Colonic mucosa (tissue), 4 donors: ENCODE measurements at regions not wholly inside any gene's neighbourhood (a gene's known extent, or its start where the extent isn't known, plus 50 kb on each side); places are given as distances from the start of the nearest gene placed in this dataset.

ENCODE experiments used
- DNase-seq: peaks from one replicate; pipeline ENCODE4 v3.0.0-alpha.2; 2020
- H3K27ac ChIP-seq: fragments of 200-600 bp; one replicate; pipeline ENCODE4 v1.8.0; 2021
- H3K27me3 ChIP-seq: fragments of 200-600 bp; one replicate; pipeline ENCODE4 v1.8.0; 2021
- H3K36me3 ChIP-seq: fragments of 200-600 bp; one replicate; pipeline ENCODE4 v1.8.0; 2021
- H3K4me1 ChIP-seq: fragments of 200-600 bp; one replicate; pipeline ENCODE4 v1.8.0; 2021; ENCODE audit warnings: mild to moderate bottlenecking
- H3K4me3 ChIP-seq: fragments of 200-600 bp; one replicate; pipeline ENCODE4 v1.8.0; 2021
- H3K9ac ChIP-seq, 2 donors: one replicate each; pipeline ENCODE4 v1.7.0; 2013; ENCODE audit warnings: control low read depth in 2 of 2, low read depth in 2 of 2, low read length in 2 of 2
- H3K9me3 ChIP-seq: fragments of 200-600 bp; one replicate; pipeline ENCODE4 v1.8.0; 2021
- CTCF ChIP-seq: fragments of 200-600 bp; IDR thresholded peaks from one replicate; pipeline ENCODE4 v1.8.0; 2022; ENCODE audit warnings: antibody characterized with exemption, mild to moderate bottlenecking
- intact Hi-C: fragments of 100-400 bp; cut with DNase I; formaldehyde crosslinking; loops from one replicate; pipeline ENCODE4 v1.14.1; 2022
- donor health status: healthy.
- donor health status: DM: no; HTN: no; CAD: no.
- donor health status: DM: no; HTN: no; CAD: no.

DNA sequence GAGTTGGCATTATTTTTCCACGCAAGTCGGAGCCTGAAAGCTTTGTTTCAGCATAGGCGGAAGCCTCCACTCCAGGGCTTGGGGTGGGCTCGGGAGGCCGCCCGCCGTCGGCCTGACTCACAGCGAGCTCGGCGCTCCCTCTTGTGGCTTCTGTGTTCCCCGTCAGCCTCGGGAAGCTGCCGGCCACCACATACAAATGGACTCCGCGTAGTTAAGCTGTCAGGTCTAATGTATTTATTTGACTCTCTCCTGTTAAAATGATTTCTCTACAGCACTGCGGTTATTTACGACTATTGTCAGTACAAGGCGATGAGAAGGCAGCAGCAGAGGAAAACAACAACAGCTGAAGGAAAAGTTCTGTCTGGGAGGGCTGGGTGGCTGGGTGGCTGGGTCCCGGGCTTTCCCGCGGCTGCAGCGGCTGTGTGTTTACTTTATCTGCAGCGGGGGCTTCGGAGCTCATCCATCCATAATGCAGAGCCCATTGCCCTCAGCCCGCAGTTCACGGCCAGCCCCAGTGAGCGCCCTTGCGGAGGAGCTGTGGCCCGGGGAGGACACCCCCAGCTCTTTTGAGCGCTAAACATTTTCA is 375.7 kb upstream of the CAMK1G start:
- peak; percentile 71 for TF ChIP-seq CTCF
- H3K4me3 ChIP-seq, result no peak overlapping the region
- peak; percentile 47 for DNase-seq
- H3K9ac ChIP-seq, result no peak overlapping the region
- H3K9me3 ChIP-seq, result no peaks in the 10 kb centered on the region
- peaks cover 4% of the 10 kb centered on the region for H3K4me1 ChIP-seq
- H3K27ac ChIP-seq, result no peak overlapping the region
- intact Hi-C loops, result loop anchor here (5.0 kb wide), 1 partner anchor 555 kb away; no protein-coding TSS in a partner anchor
- peaks cover 3% of the 10 kb centered on the region for H3K27me3 ChIP-seq
- no peaks in the 10 kb centered on the region for H3K36me3 ChIP-seq

DNA sequence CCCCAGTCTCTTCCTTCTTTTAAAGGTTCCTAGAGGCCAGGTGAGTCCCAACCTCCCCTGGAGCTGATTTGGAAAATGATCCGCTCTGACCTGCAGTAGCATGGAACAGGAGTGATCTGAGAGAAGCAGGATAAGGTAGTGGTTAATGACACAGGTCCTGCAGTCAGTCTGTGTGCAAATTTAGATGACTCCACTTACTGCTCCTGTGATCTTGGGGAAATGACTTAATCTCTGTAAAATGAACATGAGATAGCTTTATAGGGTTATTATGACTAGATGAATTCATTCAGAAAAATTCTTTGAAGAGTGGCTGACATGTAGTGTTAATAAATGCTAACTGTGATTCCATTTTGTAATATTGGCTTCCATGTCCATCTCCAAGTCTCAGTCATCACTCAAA is 374.9 kb upstream of the CAMK1G start:
- no peak for DNase-seq
- Histone ChIP-seq H3K4me1 (peaks cover 4% of the 10 kb centered on the region), H3K9ac (no peak overlapping the region), H3K27ac (no peak overlapping the region), H3K36me3 (no peaks in the 10 kb centered on the region), H3K9me3 (no peaks in the 10 kb centered on the region), H3K27me3 (peaks cover 3% of the 10 kb centered on the region), H3K4me3 (no peak overlapping the region)
- TF ChIP-seq CTCF, result no peak
- intact Hi-C loops, result loop anchor here (5.0 kb wide), 1 partner anchor 556 kb away; no protein-coding TSS in a partner anchor

DNA sequence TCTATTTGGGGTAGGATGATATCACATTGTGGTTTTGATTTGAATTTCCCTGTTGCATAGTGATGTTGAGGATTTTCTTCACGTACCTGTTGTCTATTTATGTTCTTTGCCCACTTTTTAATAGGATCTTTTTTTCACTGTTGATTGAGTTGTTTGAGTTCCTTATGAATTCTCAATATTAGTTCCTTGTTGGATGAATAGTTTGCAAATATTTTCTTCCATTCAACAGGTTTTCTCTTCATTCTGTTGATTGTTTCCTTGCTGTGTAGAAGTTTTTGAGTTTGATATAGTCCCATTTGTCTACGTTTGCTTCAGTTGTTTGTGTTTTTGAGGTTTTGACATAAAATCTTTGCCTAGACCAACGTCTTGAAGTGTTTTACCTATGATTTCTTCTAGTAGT is 369.5 kb upstream of the CAMK1G start:
- H3K27ac ChIP-seq, result no peak overlapping the region
- H3K9me3 ChIP-seq, result no peaks in the 10 kb centered on the region
- H3K27me3 ChIP-seq, result no peaks in the 10 kb centered on the region
- no peak overlapping the region for H3K9ac ChIP-seq
- no peaks in the 10 kb centered on the region for H3K36me3 ChIP-seq
- intact Hi-C loops, result no loop called here
- H3K4me1 ChIP-seq, result no peaks in the 10 kb centered on the region
- H3K4me3 ChIP-seq, result no peak overlapping the region
- DNase-seq, result no peak
- no peak for TF ChIP-seq CTCF

GRCh38 chr1:209215826-209216225 is 367.7 kb upstream of the CAMK1G start:
- no peaks in the 10 kb centered on the region for H3K4me1 ChIP-seq
- no peak overlapping the region for H3K27ac ChIP-seq
- H3K9ac ChIP-seq, result no peak overlapping the region
- no peak for TF ChIP-seq CTCF
- H3K4me3 ChIP-seq, result no peak overlapping the region
- no peaks in the 10 kb centered on the region for H3K27me3 ChIP-seq
- H3K36me3 ChIP-seq, result no peaks in the 10 kb centered on the region
- no peaks in the 10 kb centered on the region for H3K9me3 ChIP-seq
- intact Hi-C loops, result no loop called here
- no peak for DNase-seq

- intact Hi-C loops, result no loop called here
- no peaks in the 10 kb centered on the region for H3K36me3 ChIP-seq
- no peaks in the 10 kb centered on the region for H3K4me1 ChIP-seq
- no peak for TF ChIP-seq CTCF
- no peak for DNase-seq
- no peaks in the 10 kb centered on the region for H3K9me3 ChIP-seq
- no peak overlapping the region for H3K9ac ChIP-seq
- no peak overlapping the region for H3K27ac ChIP-seq
- no peak overlapping the region for H3K4me3 ChIP-seq
- H3K27me3 ChIP-seq, result no peaks in the 10 kb centered on the region
Measured at GRCh38 chr1:209218113-209218512, 365.4 kb upstream of the CAMK1G start.
